ENCODE measurements at regions not wholly inside any gene's neighbourhood (a gene's known extent, or its start where the extent isn't known, plus 50 kb on each side); places are given as distances from the start of the nearest gene placed in this dataset.
"Not testable (repeated sequence)": the region's sequence is repeated elsewhere in the genome, so short reads cannot be mapped to it uniquely, and the experiment has no call there.

DNA sequence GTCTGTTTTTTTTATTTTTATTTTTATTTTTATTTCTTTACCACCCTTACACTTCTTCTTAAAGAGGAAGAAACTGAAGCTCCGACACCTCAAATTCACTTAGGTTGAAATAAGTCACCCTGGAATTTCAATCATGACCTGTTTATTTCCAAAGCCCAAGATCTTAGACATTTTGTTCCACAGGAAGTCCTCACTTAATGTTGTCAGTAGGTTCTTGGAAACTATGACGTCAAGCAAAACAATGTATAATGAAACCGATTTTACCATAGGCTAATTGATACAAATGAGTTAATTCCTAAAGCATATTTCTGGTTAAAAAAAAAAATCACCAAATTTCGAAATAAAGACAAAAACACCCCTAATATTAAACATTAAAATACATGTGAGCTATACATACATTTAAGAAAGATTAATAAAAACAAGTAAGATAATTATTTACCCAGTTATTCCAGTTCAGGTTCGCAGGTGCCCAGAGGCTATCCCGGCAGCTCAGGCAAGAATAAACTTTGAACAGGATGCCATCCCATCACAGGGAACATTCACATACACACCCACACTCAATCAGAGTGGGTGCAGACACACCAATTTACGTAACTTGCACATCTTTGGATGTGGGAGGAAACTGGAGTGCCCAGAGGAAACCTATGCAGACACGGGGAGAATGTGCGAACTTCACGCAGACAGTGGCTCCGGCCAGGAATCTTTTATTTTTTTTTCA is 391.0 kb downstream of the RAP2B start:
- DNase-seq (ENCODE audit: low spot score) = no peak

DNA sequence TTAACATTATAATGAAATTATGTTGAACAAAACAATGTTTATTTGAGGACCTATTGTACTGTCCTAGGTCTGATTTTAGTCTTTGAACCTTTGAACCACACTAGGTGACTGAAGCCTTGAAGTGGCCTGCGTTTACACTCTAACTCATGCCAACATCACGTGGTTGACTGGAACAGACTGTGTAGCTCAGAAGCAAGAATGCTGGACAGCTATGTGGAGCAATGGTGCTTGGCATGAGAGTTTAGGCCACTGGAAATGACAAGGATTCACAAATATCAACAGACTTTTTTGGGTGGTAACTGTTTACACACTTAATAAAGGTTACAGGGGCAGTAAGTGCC is 391.5 kb downstream of the RAP2B start:
- DNase-seq (ENCODE audit: low spot score) = no peak

GRCh38 chr3:153555919-153556318 is 393.9 kb downstream of the RAP2B start:
- DNase-seq (ENCODE audit: low spot score) = no peak

DNA sequence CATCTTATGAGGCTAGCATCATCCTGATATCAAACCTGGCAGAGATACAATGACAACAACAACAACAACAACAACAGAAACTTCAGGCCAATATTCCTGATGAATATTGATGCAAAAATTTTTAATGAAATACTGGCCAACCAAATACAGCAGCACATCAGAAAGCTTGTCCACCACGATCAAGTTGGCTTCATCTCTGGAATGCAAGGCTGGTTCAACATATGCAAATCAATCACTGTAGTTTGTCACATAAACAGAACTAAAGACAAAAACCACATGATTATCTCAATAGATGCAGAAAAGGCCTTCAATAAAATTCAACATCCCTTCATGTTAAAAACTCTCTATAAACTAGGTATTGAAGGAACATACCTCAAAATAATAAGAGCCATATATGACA is 397.3 kb downstream of the RAP2B start:
- DNase-seq (ENCODE audit: low spot score) = not testable (repeated sequence)

GRCh38 chr3:153567011-153567410 is 405.0 kb downstream of the RAP2B start:
- DNase-seq (ENCODE audit: low spot score) = no peak

DNA sequence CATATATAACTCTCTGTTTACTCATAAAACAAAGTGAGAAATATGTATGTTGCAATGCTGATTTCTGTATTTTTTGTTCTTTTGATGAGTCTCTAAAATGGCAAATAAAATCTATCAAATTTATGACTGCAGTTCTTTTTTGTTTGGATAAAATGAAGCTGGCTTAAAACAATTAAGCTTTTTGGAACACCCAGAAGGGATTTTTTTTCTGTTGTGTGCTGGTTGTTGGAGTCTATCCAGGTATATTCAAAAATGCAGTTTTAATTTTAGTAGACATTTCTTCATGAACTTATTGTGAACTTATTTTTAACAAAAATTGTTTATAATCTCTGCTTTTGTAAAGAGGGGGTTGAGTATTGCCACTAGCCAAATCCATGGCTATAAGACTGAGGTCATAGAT is 405.5 kb downstream of the RAP2B start:
- no peak for DNase-seq (ENCODE audit: low spot score)

GRCh38 chr3:153570481-153570880 is 408.5 kb downstream of the RAP2B start:
- not testable (repeated sequence) for DNase-seq (ENCODE audit: low spot score)

GRCh38 chr3:153572165-153572564 is 410.1 kb downstream of the RAP2B start:
- no peak for DNase-seq (ENCODE audit: low spot score)

- no peak for DNase-seq (ENCODE audit: low spot score)
Measured at GRCh38 chr3:153572654-153573053, 410.6 kb downstream of the RAP2B start.

GRCh38 chr3:153573481-153573880 is 411.5 kb downstream of the RAP2B start:
- DNase-seq (ENCODE audit: low spot score) = no peak

DNA sequence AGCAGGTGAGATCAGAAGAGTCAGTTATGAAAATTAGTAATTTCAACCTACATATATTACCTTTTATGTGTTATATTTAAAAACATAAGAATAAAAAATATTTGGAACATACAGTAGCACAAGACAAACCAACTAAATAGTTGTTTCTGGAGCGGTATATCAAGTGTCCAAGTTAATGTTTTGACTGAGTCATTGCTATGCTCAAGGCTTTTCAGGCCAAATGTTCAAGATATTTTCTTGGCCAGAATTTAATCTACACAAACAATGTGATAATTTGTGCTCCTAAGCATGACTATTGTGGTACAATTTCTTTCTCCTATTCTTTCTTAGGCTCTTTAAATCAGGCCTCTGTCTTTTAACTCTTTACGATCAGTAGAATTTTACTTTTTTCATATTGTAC is 412.4 kb downstream of the RAP2B start:
- DNase-seq (ENCODE audit: low spot score) = no peak

GRCh38 chr3:153577059-153577736 is 415.2 kb downstream of the RAP2B start:
- no peak for DNase-seq (ENCODE audit: low spot score)

GRCh38 chr3:153578046-153578445 is 416.0 kb downstream of the RAP2B start:
- no peak for DNase-seq (ENCODE audit: low spot score)

DNA sequence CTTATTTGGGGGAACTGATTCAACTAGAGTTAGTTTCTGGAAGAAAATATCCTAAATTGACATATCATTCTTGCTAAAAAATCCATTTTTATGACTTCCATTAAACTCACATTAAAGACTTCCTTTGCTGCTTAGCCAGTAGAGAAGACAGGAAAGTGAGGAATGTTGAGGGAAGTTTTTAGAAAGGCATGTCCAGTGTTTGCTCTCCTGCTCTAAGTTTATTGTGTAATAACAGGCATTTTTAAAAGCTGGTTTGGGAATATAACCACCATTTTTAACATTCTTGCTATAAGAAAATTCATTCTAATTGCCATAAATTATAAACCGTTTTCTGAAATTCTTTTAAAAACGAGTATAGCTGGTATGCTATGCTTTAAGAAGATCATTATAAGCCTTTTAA is 428.0 kb downstream of the RAP2B start:
- DNase-seq (ENCODE audit: low spot score) = no peak

GRCh38 chr3:153591561-153592245 is 429.7 kb downstream of the RAP2B start:
- no peak for DNase-seq (ENCODE audit: low spot score)

GRCh38 chr3:153595186-153595815 is 433.3 kb downstream of the RAP2B start:
- peak; percentile 21 for DNase-seq (ENCODE audit: low spot score)

- no peak for DNase-seq (ENCODE audit: low spot score)
Measured at GRCh38 chr3:153596401-153596800, 434.4 kb downstream of the RAP2B start.

DNA sequence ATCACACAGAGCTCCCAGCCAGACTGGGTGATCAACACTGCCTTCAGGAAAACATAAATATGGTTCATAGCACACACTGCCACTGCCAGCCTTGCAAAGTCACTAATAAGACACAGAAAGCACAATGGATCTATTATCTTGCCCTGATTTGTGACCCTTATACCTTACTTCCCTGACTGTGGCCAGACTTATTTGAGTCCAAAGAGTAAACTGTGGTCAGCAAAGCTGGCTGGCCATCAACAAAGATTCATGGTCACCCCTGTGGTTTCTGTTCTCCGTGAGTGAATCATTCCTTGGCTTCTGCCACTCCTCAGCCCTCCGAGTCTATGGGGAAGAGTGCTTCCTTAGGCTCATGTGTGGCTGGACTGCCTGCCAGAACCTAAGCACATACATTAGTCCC is 437.7 kb downstream of the RAP2B start:
- peak; percentile 90 for DNase-seq (ENCODE audit: low spot score)

DNA sequence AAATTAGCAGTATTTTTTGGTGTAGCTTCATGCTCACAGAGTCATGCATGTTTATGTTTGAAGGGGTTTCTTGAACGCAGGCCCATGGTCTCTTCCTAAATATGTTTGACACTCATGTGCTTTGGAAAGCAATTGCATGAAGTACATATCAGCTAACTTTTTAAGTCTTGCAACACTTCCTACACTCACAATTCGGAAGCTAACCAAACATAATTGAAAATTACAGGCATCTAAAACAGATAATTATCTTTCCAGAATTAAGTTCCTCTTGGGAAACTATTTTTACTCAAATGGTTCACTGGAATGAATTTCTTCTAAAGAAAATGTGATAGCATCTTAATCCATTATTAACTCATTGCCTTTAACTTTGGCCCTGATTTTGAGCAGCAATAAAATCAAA is 438.9 kb downstream of the RAP2B start:
- DNase-seq (ENCODE audit: low spot score) = no peak

- DNase-seq (ENCODE audit: low spot score) = no peak
Measured at GRCh38 chr3:153601374-153601853, 439.4 kb downstream of the RAP2B start.

DNA sequence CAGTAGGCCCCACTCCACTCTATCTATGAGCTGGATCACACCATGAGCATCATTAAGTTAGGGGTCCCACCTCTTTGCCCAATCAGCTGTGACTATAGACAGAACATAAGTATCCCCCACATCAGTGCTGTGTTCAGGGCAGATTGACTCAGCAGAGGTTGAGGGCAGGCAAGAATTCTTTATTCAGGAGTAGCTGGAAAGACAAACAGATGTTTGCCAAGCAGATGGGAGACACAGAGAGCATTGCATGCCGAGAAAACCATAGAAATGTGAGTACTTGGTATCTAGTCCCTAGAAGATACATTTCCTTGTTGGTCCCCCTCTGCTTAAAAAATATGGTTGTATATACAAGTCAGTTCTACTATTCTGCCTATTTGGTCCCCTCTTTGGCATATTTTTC is 440.8 kb downstream of the RAP2B start:
- DNase-seq (ENCODE audit: low spot score) = peak; percentile 8

DNA sequence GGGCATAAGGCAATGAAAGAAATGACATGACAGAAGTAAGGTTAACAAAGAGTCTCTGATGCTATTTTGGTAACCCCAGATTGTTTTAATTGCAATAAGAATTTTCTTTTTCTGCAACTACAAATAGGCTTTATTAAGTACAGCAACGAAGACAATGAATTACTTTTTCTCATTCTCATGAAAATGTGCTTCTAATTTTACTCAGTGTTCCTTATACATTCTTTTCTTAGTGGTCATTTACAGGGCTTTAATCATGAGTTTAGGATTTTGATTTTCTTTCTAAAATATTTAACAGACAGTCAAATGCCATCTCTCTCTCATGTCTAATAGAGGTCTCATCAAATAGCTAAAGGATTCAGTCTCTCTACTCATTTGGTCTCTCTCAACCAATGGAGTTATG is 452.1 kb downstream of the RAP2B start:
- no peak for DNase-seq (ENCODE audit: low spot score)

DNA sequence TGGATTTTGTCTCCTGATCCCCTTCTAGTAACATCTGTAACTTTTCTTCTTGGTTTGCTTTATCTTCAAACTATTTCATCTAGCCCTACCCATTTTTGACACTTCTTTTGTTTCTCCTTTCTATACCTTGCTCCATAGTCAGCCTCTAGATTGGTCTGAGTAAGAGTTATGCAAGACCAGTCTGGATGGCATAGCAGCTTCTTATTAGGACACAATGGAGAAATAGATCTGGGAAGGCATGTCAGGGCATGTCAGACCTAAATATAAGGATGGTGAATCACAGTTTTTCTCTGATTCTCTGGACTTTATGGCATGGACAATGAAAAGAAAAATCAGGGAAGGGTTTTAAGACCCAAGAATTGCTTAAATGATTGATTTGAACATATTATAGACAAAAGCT is 452.5 kb downstream of the RAP2B start:
- peak; percentile 30 for DNase-seq (ENCODE audit: low spot score)
